ENCODE measurements at regions not wholly inside any gene's neighbourhood (a gene's known extent, or its start where the extent isn't known, plus 50 kb on each side); places are given as distances from the start of the nearest gene placed in this dataset.

DNA sequence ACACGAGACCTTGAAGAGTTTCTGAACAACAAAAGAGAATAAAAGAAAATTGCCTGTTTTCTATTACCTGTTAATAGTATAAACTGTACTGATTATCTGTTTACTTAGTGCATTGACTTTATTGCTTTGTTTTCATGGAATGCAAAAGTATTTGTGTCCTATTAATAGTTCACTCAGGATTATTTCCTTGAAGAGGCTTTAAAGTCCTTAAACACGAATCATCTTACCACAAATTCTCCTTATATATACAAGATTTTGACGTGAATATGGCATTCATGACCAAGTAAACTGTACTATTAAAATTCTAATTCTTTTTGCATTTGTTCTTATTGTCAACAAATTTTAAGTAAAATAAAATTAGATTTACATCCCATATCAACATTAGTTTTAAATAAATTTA, 513.0 kb downstream of the NTRK3 start:
- no peak overlapping the region for H3K4me3 ChIP-seq
- H3K9me3 ChIP-seq, result no peaks in the 10 kb centered on the region
- DNase-seq, result no peak
- no peak for TF ChIP-seq EP300 (IDR thresholded peaks at IDR 0.05)
- no peak for TF ChIP-seq POLR2A (IDR thresholded peaks at IDR 0.05)
- no peak for TF ChIP-seq POLR2AphosphoS5 (IDR thresholded peaks at IDR 0.05)
- TF ChIP-seq, protein P1, sequence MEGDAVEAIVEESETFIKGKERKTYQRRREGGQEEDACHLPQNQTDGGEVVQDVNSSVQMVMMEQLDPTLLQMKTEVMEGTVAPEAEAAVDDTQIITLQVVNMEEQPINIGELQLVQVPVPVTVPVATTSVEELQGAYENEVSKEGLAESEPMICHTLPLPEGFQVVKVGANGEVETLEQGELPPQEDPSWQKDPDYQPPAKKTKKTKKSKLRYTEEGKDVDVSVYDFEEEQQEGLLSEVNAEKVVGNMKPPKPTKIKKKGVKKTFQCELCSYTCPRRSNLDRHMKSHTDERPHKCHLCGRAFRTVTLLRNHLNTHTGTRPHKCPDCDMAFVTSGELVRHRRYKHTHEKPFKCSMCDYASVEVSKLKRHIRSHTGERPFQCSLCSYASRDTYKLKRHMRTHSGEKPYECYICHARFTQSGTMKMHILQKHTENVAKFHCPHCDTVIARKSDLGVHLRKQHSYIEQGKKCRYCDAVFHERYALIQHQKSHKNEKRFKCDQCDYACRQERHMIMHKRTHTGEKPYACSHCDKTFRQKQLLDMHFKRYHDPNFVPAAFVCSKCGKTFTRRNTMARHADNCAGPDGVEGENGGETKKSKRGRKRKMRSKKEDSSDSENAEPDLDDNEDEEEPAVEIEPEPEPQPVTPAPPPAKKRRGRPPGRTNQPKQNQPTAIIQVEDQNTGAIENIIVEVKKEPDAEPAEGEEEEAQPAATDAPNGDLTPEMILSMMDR (IDR thresholded peaks at IDR 0.05), result no peak
- no peaks in the 10 kb centered on the region for H3K36me3 ChIP-seq
- WGBS, 5 donors, result 52 to 57% (median 55%) methylated on average over 3 of the region's 3 CpGs
- intact Hi-C loops (cut with DNase I; ENCODE audit: low total_unique reads), result no loop called here
- peaks cover 0 to 9% (median 0%) of the 10 kb centered on the region in 3 donors for H3K27me3 ChIP-seq
- H3K4me1 ChIP-seq, result no peaks in the 10 kb centered on the region
- H3K27ac ChIP-seq, result no peak overlapping the region

DNA sequence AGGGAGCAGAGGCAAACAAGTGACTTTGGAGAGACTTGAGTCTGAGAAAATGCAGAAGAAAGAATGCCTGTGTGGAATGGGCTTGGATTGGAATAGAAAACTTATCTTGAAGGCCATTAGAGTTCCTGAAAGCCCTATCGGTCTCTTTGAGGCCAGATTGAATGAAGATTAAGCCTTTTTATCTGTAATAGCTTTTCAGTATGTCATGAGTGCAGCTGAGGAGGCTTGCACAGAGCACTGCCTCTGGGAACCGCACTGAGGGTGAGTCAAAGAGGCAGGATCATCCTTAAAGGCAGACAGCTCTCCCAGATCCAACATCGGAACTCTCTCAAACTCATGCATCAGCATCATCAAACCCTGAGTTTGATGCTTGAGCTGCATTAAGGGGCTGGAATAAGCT, 515.2 kb downstream of the NTRK3 start:
- H3K4me3 ChIP-seq, result no peak overlapping the region
- no peak for TF ChIP-seq POLR2A (IDR thresholded peaks at IDR 0.05)
- no peak for TF ChIP-seq EP300 (IDR thresholded peaks at IDR 0.05)
- TF ChIP-seq POLR2AphosphoS5 (IDR thresholded peaks at IDR 0.05), result no peak
- TF ChIP-seq, protein P1 (IDR thresholded peaks at IDR 0.05), result no peak
- H3K36me3 ChIP-seq, result no peaks in the 10 kb centered on the region
- DNase-seq, result no peak
- no peaks in the 10 kb centered on the region for H3K9me3 ChIP-seq
- no peak overlapping the region for H3K27ac ChIP-seq
- WGBS, 5 donors, result 64 to 72% (median 67%) methylated on average over 3 of the region's 3 CpGs
- H3K27me3 ChIP-seq, result peaks cover 0 to 17% (median 0%) of the 10 kb centered on the region in 3 donors
- no peaks in the 10 kb centered on the region for H3K4me1 ChIP-seq
- intact Hi-C loops (cut with DNase I; ENCODE audit: low total_unique reads), result no loop called here

DNA sequence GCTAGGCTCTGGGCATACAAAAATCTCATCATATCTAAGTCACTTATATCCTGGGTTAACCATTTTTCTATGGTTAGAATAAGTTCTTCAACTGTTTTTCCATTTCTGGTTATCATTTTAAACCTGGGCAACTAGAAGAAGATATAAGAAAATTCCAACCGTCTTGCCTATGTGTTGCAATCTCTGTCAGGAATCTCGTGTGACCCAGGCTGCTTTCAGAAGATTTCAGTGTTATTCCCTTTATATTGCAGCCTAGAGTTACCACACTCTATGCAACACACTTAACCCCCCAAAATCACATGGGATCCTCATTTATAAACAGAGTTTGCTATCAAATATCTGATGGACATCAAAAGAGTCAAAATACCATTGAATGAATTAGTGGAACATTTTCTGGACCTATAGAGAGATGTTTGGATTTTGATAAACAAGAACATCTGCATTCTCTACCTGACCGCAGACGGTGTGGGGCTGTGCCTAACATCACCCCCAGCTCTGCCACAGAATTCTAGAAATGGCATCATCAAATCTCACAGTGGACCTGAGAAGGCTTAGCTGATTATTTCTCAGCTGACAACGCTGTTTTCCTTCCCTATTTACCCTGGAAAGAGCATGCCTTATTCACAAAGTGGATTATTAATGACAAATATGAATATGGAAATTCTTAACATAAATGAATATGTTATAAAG, 515.7 kb downstream of the NTRK3 start:
- Histone ChIP-seq H3K4me1 (no peaks in the 10 kb centered on the region), H3K27ac (no peak overlapping the region), H3K36me3 (no peaks in the 10 kb centered on the region), H3K27me3 (peaks cover 0 to 17% (median 0%) of the 10 kb centered on the region in 3 donors), H3K4me3 (no peak overlapping the region), H3K9me3 (no peaks in the 10 kb centered on the region)
- 68 to 78% (median 70%) methylated on average over 5 of the region's 5 CpGs for WGBS, 5 donors
- no peak for DNase-seq
- intact Hi-C loops (cut with DNase I; ENCODE audit: low total_unique reads), result no loop called here
- TF ChIP-seq EP300 (IDR thresholded peaks at IDR 0.05) (no peak), POLR2AphosphoS5 (IDR thresholded peaks at IDR 0.05) (no peak), POLR2A (IDR thresholded peaks at IDR 0.05) (no peak)
- TF ChIP-seq, protein P1 (IDR thresholded peaks at IDR 0.05), result no peak

DNA sequence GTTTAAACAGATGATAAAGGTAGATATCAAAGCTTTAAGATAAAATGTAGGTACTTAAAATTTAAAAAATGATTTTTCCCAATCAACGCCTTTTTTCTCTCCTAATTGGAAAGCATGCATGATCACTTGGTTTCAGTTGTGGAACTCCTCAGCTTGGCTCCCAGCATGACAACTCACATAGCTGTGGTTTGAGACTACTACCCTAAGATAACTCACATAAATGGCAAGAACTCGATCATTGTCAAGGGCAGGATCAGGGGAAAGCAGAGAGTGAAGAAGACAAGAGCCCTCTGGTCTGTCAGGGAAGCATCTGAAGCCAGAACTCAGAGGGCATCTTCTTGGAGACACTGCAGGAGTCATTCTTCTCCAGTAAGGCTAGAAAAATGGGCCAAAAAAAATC, 516.7 kb downstream of the NTRK3 start:
- no peak overlapping the region for H3K27ac ChIP-seq
- no peak for DNase-seq
- WGBS, 5 donors, result 66 to 78% (median 72%) methylated on average over 2 of the region's 2 CpGs
- no peaks in the 10 kb centered on the region for H3K4me1 ChIP-seq
- TF ChIP-seq POLR2AphosphoS5 (IDR thresholded peaks at IDR 0.05) (no peak), POLR2A (IDR thresholded peaks at IDR 0.05) (no peak), EP300 (IDR thresholded peaks at IDR 0.05) (no peak)
- TF ChIP-seq, protein P1 (IDR thresholded peaks at IDR 0.05), result no peak
- H3K9me3 ChIP-seq, result no peaks in the 10 kb centered on the region
- H3K4me3 ChIP-seq, result no peak overlapping the region
- H3K27me3 ChIP-seq, result peaks cover 0 to 25% (median 0%) of the 10 kb centered on the region in 3 donors
- H3K36me3 ChIP-seq, result no peaks in the 10 kb centered on the region
- intact Hi-C loops (cut with DNase I; ENCODE audit: low total_unique reads), result no loop called here
